PC-9 (cell line): ENCODE measurements at regions not wholly inside any gene's neighbourhood (a gene's known extent, or its start where the extent isn't known, plus 50 kb on each side); places are given as distances from the start of the nearest gene placed in this dataset.

Source experiments
- BruUV-seq: library from RNA; stranded (reverse); fragments of 400-500 nt; replicated peaks from 2 replicates; lab custom pipeline; 2021; lab: Mats Ljungman, UMichigan
- CTCF ChIA-PET: fragments of 300-600 bp; sonication (Branson Sonifier 250); formaldehyde crosslinking; loops from one replicate; lab custom pipeline; 2022; ENCODE audit warnings: antibody characterized with exemption; lab: Charles Lee
- POLR2A ChIA-PET: fragments of 300-600 bp; sonication (Branson Sonifier 250); formaldehyde crosslinking; loops from one replicate; lab custom pipeline; 2022; ENCODE audit warnings: antibody characterized with exemption; ENCODE audit not compliant: unreplicated experiment; lab: Charles Lee
- DNase-seq, 2 experiments: peaks; one replicate each; pipeline versions ENCODE4 v3.0.0 to v3.0.0-alpha.2; 2015 to 2022; ENCODE audit warnings: mixed read lengths in 1 of 2
- H2AFZ ChIP-seq: fragments of 200-600 bp; sonication (generic); 2 replicates; pipeline ENCODE4 v1.8.1; 2017; ENCODE audit warnings: antibody characterized with exemption
- H3F3A ChIP-seq: fragments of 200-600 bp; sonication (generic); 2 replicates; pipeline ENCODE4 v1.8.1; 2017; ENCODE audit warnings: antibody characterized with exemption, mild to moderate bottlenecking, low read depth; ENCODE audit not compliant: insufficient read depth
- H3K27ac ChIP-seq: fragments of 200-600 bp; sonication (generic); 2 replicates; pipeline ENCODE4 v1.6.1; 2016; ENCODE audit warnings: mixed run types
- H3K27me3 ChIP-seq: fragments of 200-600 bp; sonication (generic); 2 replicates; pipeline ENCODE4 v1.6.1; 2016; ENCODE audit warnings: low read depth, mixed run types; ENCODE audit not compliant: insufficient read depth
- H3K36me3 ChIP-seq: fragments of 200-600 bp; sonication (generic); 2 replicates; pipeline ENCODE4 v1.6.1; 2016; ENCODE audit warnings: low read depth, mixed run types
- H3K4me1 ChIP-seq: fragments of 200-600 bp; sonication (generic); replicated peaks from 2 replicates; pipeline ENCODE4 v1.6.1; 2016; ENCODE audit warnings: mixed run types; ENCODE audit not compliant: insufficient read depth
- H3K4me2 ChIP-seq: fragments of 200-600 bp; sonication (generic); 2 replicates; pipeline ENCODE4 v1.6.1; 2017; ENCODE audit warnings: mixed run types
- H3K4me3 ChIP-seq: fragments of 200-600 bp; sonication (generic); 2 replicates; pipeline ENCODE4 v1.6.1; 2016; ENCODE audit warnings: mixed run types
- H3K79me2 ChIP-seq: fragments of 200-600 bp; sonication (generic); 2 replicates; pipeline ENCODE4 v1.6.1; 2017; ENCODE audit warnings: low read depth, mixed run types
- H3K9me2 ChIP-seq: fragments of 200-600 bp; sonication (generic); 2 replicates; pipeline ENCODE4 v1.8.1; 2017; ENCODE audit warnings: mild to moderate bottlenecking; ENCODE audit not compliant: insufficient read depth
- H3K9me3 ChIP-seq: fragments of 200-600 bp; sonication (generic); 2 replicates; pipeline ENCODE4 v1.8.1; 2016; ENCODE audit warnings: low read depth; ENCODE audit not compliant: insufficient read depth
- H4K20me1 ChIP-seq: fragments of 200-600 bp; sonication (generic); 2 replicates; pipeline ENCODE4 v1.8.1; 2017; ENCODE audit not compliant: insufficient read depth
- EZH2 ChIP-seq: fragments of 200-600 bp; sonication (generic); IDR thresholded peaks from 2 replicates; pipeline ENCODE4 v1.8.0; 2017; ENCODE audit warnings: antibody characterized with exemption, low read depth
- intact Hi-C: fragments of 100-400 bp; cut with micrococcal nuclease; formaldehyde crosslinking; loops from one replicate; pipeline ENCODE4 v1.10.0; 2022; ENCODE audit not compliant: unreplicated experiment
- TF ChIP-seq, protein P1 (sequence below): fragments of 200-600 bp; sonication (generic); conservative IDR thresholded peaks from 2 replicates; pipeline ENCODE4 v1.6.1; 2017; ENCODE audit warnings: mixed run types, antibody characterized with exemption, mild to moderate bottlenecking, moderate library complexity

DNA sequence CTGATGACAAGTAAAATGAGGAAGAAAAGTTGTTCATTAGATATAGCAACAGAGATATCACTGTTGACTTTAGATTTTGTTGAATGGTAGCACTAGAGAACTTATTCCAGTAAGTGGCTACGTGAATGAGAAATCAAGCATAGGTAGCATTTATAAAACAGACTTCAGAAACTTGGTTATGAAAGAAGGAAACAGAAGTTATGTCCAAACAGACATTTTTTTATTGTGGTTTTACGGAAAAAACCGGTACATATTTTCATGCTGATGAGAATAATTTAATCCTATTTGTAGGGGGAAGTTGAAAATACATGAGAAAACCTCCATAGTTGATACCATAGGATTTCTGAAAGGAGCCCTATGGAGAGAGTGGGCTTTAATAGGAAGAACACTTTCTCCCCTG, 325.7 kb upstream of the SLC10A2 start:
- H3K9me3 ChIP-seq: no peaks in the 10 kb centered on the region
- TF ChIP-seq EZH2: no peak
- TF ChIP-seq, protein P1, sequence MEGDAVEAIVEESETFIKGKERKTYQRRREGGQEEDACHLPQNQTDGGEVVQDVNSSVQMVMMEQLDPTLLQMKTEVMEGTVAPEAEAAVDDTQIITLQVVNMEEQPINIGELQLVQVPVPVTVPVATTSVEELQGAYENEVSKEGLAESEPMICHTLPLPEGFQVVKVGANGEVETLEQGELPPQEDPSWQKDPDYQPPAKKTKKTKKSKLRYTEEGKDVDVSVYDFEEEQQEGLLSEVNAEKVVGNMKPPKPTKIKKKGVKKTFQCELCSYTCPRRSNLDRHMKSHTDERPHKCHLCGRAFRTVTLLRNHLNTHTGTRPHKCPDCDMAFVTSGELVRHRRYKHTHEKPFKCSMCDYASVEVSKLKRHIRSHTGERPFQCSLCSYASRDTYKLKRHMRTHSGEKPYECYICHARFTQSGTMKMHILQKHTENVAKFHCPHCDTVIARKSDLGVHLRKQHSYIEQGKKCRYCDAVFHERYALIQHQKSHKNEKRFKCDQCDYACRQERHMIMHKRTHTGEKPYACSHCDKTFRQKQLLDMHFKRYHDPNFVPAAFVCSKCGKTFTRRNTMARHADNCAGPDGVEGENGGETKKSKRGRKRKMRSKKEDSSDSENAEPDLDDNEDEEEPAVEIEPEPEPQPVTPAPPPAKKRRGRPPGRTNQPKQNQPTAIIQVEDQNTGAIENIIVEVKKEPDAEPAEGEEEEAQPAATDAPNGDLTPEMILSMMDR: no peak
- CTCF ChIA-PET: no interaction called here
- H2AFZ ChIP-seq: no peak overlapping the region
- H3K9me2 ChIP-seq: no peaks in the 10 kb centered on the region
- no peak overlapping the region for H3K4me3 ChIP-seq
- H4K20me1 ChIP-seq: no peaks in the 10 kb centered on the region
- H3K36me3 ChIP-seq: no peaks in the 10 kb centered on the region
- no peaks in the 10 kb centered on the region for H3F3A ChIP-seq
- H3K4me2 ChIP-seq: no peak overlapping the region
- no peaks in the 10 kb centered on the region for H3K79me2 ChIP-seq
- POLR2A ChIA-PET: no interaction called here
- intact Hi-C loops: no loop called here
- BruUV-seq: no TSS peak
- DNase-seq: no peak
- no peaks in the 10 kb centered on the region for H3K27me3 ChIP-seq
- H3K27ac ChIP-seq: no peak overlapping the region
- no peaks in the 10 kb centered on the region for H3K4me1 ChIP-seq

DNA sequence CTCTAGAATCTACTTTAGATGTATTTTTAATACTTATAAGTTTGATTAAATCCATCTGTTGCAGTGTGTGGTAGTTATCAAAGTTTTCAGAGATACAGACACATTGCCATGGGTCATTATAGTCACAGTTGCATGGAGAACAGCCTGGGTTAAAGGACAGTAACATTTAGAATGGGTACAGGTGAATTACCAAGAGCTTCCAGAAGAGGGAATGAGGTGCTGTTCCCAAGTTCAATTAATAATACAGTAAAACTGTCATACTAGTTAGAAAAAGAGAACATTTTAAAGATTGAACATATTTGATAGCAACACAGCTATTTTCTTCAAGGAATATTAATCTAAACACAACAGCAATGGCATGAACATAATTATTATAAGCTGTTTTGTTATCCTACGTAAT, 322.6 kb upstream of the SLC10A2 start:
- BruUV-seq: no TSS peak
- H3K4me2 ChIP-seq: no peak overlapping the region
- intact Hi-C loops: no loop called here
- H3K27ac ChIP-seq: no peak overlapping the region
- H3K9me3 ChIP-seq: no peaks in the 10 kb centered on the region
- H3K27me3 ChIP-seq: no peaks in the 10 kb centered on the region
- TF ChIP-seq, protein P1: peak; percentile 38; the same call in 1 of the 2 replicates
- TF ChIP-seq EZH2: no peak
- no peak for DNase-seq
- no peaks in the 10 kb centered on the region for H3K79me2 ChIP-seq
- H3K4me3 ChIP-seq: no peak overlapping the region
- H3K4me1 ChIP-seq: no peaks in the 10 kb centered on the region
- no peaks in the 10 kb centered on the region for H4K20me1 ChIP-seq
- H3K9me2 ChIP-seq: no peaks in the 10 kb centered on the region
- H2AFZ ChIP-seq: no peak overlapping the region
- ChIA-PET POLR2A (no interaction called here), CTCF (no interaction called here)
- H3K36me3 ChIP-seq: no peaks in the 10 kb centered on the region
- no peaks in the 10 kb centered on the region for H3F3A ChIP-seq

DNA sequence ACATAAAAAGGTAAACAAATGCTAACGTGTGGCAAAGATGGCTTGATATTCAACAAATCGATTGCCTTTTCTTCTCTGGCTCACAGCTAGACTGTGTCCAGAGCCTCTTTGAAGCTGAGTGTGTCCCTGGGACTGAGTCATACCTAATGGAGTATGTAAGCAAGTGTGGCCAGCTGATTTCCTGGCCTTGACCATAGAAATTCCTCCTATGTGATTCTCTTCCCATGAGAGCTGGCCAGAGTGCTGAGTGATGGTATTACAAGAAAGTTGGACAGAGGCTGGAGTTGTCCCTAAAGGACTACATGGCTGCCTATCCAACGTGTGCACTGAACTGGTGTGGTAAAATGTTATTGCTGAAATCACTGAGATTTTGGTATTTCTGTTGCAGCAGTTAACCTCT, 320.1 kb upstream of the SLC10A2 start:
- Histone ChIP-seq H3K4me1 (no peaks in the 10 kb centered on the region), H3K36me3 (no peaks in the 10 kb centered on the region), H3K9me3 (no peaks in the 10 kb centered on the region), H3K4me2 (no peak overlapping the region), H3K9me2 (no peaks in the 10 kb centered on the region), H3F3A (no peaks in the 10 kb centered on the region), H3K27ac (no peak overlapping the region), H3K4me3 (no peak overlapping the region), H3K27me3 (no peaks in the 10 kb centered on the region), H4K20me1 (no peaks in the 10 kb centered on the region), H2AFZ (no peak overlapping the region), H3K79me2 (no peaks in the 10 kb centered on the region)
- DNase-seq: peak in 1 of 2 experiments; percentile 59
- POLR2A ChIA-PET: no interaction called here
- no TSS peak for BruUV-seq
- TF ChIP-seq EZH2: no peak
- TF ChIP-seq, protein P1: no peak
- CTCF ChIA-PET: no interaction called here
- intact Hi-C loops: no loop called here
